ENCODE measurements at regions not wholly inside any gene's neighbourhood (a gene's known extent, or its start where the extent isn't known, plus 50 kb on each side); places are given as distances from the start of the nearest gene placed in this dataset.

- peaks cover 3% of the 10 kb centered on the region in 2 donors for H3K4me1 ChIP-seq
Observed at GRCh38 chrX:120794525-120794975, 81.1 kb downstream of the CT47B1 start.

GRCh38 chrX:120793098-120793497, 82.6 kb downstream of the CT47B1 start:
- DNase-seq (no peak), ATAC-seq (no peak)
- intact Hi-C loops (cut with DNase I; ENCODE audit: low total_unique reads) (no loop called here), in situ Hi-C loops (cut with MboI; ENCODE audit: low sequenced_read_pairs in 4 of 4) (no loop called here)
- no peaks in the 10 kb centered on the region for H3K36me3 ChIP-seq
- peaks cover 3% of the 10 kb centered on the region in 2 donors for H3K4me1 ChIP-seq
- H3K9me3 ChIP-seq: no peaks in the 10 kb centered on the region
- H3K4me3 ChIP-seq: no peak overlapping the region
- TF ChIP-seq CTCF (IDR thresholded peaks at IDR 0.05 in 4 of 5, conservative IDR thresholded peaks at IDR 0.05 in 1 of 5) (no peak), POLR2A (IDR thresholded peaks at IDR 0.05) (no peak)
- no peak overlapping the region for H3K27ac ChIP-seq
- H3K27me3 ChIP-seq: no peaks in the 10 kb centered on the region

More at GRCh38 chrX:120794525-120794975, 81.1 kb downstream of the CT47B1 start:
- H3K27ac ChIP-seq: no peak overlapping the region
- peak; percentile 21 to 48 for ATAC-seq
- H3K27me3 ChIP-seq: no peaks in the 10 kb centered on the region
- no peaks in the 10 kb centered on the region for H3K9me3 ChIP-seq
- in situ Hi-C loops (cut with MboI; ENCODE audit: low sequenced_read_pairs in 4 of 4): no loop called here
- no peak for TF ChIP-seq POLR2A (IDR thresholded peaks at IDR 0.05)
- no peak for TF ChIP-seq CTCF (IDR thresholded peaks at IDR 0.05 in 4 of 5, conservative IDR thresholded peaks at IDR 0.05 in 1 of 5)
- H3K36me3 ChIP-seq: no peaks in the 10 kb centered on the region
- intact Hi-C loops (cut with DNase I; ENCODE audit: low total_unique reads): no loop called here
- no peak overlapping the region for H3K4me3 ChIP-seq
- no peak for DNase-seq

- no peak overlapping the region for H3K4me3 ChIP-seq
- intact Hi-C loops (cut with DNase I; ENCODE audit: low total_unique reads) (no loop called here), in situ Hi-C loops (cut with MboI; ENCODE audit: low sequenced_read_pairs in 4 of 4) (no loop called here)
- DNase-seq: peak; percentile 7 to 29
- H3K9me3 ChIP-seq: no peaks in the 10 kb centered on the region
- no peak for TF ChIP-seq POLR2A (IDR thresholded peaks at IDR 0.05)
- TF ChIP-seq CTCF (IDR thresholded peaks at IDR 0.05 in 4 of 5, conservative IDR thresholded peaks at IDR 0.05 in 1 of 5): no peak
- H3K27me3 ChIP-seq: no peaks in the 10 kb centered on the region
- H3K27ac ChIP-seq: peak overlapping the region in 1 of 4 donors; percentile 14
- ATAC-seq: peak; percentile 79 to 83
- H3K4me1 ChIP-seq: peaks cover 3% of the 10 kb centered on the region in 2 donors
- no peaks in the 10 kb centered on the region for H3K36me3 ChIP-seq
Observed at GRCh38 chrX:120791013-120791643, 84.5 kb downstream of the CT47B1 start.

GRCh38 chrX:120790552-120790951, 85.1 kb downstream of the CT47B1 start:
- Histone ChIP-seq H3K4me3 (no peak overlapping the region), H3K4me1 (peaks cover 3% of the 10 kb centered on the region in 2 donors), H3K27me3 (no peaks in the 10 kb centered on the region), H3K9me3 (no peaks in the 10 kb centered on the region), H3K36me3 (no peaks in the 10 kb centered on the region), H3K27ac (no peak overlapping the region)
- DNase-seq (no peak), ATAC-seq (no peak)
- TF ChIP-seq CTCF (IDR thresholded peaks at IDR 0.05 in 4 of 5, conservative IDR thresholded peaks at IDR 0.05 in 1 of 5): no peak
- no peak for TF ChIP-seq POLR2A (IDR thresholded peaks at IDR 0.05)
- intact Hi-C loops (cut with DNase I; ENCODE audit: low total_unique reads): no loop called here
- in situ Hi-C loops (cut with MboI; ENCODE audit: low sequenced_read_pairs in 4 of 4): no loop called here

- H3K36me3 ChIP-seq: no peaks in the 10 kb centered on the region
- TF ChIP-seq POLR2A (IDR thresholded peaks at IDR 0.05) (no peak), CTCF (IDR thresholded peaks at IDR 0.05 in 4 of 5, conservative IDR thresholded peaks at IDR 0.05 in 1 of 5) (peak in 4 of 5 experiments; percentile 53 to 84 (median 64))
- no peaks in the 10 kb centered on the region for H3K9me3 ChIP-seq
- no peak overlapping the region for H3K27ac ChIP-seq
- no peaks in the 10 kb centered on the region for H3K27me3 ChIP-seq
- peak in 1 of 2 donors; percentile 2 for DNase-seq
- intact Hi-C loops (cut with DNase I; ENCODE audit: low total_unique reads) (no loop called here), in situ Hi-C loops (cut with MboI; ENCODE audit: low sequenced_read_pairs in 4 of 4) (no loop called here)
- peak in 1 of 2 donors; percentile 41 for ATAC-seq
- H3K4me1 ChIP-seq: peaks cover 3% of the 10 kb centered on the region in 2 donors
- H3K4me3 ChIP-seq: no peak overlapping the region
Observed at GRCh38 chrX:120790118-120790517, 85.5 kb downstream of the CT47B1 start.

Measured in gastrocnemius medialis (tissue), 4 donors.